ENCODE measurements at regions not wholly inside any gene's neighbourhood (a gene's known extent, or its start where the extent isn't known, plus 50 kb on each side); places are given as distances from the start of the nearest gene placed in this dataset.

DNA sequence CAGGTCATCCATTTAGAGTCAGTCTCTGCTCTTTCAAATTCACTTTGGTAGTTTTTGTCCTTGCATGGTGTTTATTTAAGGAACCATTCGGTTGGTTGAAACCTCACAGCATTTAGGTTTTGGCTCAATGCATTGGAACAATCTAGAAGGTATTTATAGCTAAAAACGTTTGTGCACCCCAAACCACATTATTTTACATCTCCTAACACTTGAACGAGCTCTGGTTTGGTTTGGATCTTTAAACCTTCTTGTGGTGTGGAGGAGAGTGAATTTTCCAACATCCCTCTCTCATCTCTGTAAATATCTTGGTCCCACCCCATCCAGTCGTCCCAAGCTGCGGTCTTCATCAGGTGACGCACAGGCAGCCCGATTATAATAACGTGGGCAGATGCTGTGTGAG lies 287.9 kb downstream of the LPIN1 start:
- TF ChIP-seq CTCF (IDR thresholded peaks at IDR 0.05; ENCODE audit: low read depth, low read length) (no peak), EZH2phosphoT487 (IDR thresholded peaks at IDR 0.05; ENCODE audit: low read depth) (no peak)
